ENCODE measurements at regions not wholly inside any gene's neighbourhood (a gene's known extent, or its start where the extent isn't known, plus 50 kb on each side); places are given as distances from the start of the nearest gene placed in this dataset.

DNA sequence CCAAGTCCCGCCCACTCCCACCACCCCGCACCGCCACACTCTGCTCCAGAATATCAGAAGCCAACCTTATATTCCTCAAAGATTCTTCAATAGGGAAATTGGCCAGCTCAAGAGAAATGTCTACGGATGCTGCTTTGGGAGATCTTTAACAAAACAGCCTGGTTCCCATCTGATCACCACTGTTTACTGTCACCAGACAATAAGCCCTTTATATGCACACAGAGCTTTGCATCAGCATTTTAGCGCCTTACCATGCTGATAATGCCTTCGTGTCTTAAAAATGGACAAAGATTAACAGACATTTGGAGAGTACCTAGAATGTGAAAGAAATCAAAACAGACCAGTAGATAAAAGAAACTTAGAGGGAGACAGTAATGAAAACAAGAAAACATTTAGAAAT lies 141.7 kb upstream of the SYT6 start:
- DNase-seq (ENCODE audit: low spot score in 2 of 2): no peak
- intact Hi-C loops (cut with DNase I; ENCODE audit: low total_unique reads): no loop called here
- TF ChIP-seq POLR2A (IDR thresholded peaks at IDR 0.05) (no peak), POLR2AphosphoS5 (IDR thresholded peaks at IDR 0.05) (no peak)
- TF ChIP-seq, protein P1, sequence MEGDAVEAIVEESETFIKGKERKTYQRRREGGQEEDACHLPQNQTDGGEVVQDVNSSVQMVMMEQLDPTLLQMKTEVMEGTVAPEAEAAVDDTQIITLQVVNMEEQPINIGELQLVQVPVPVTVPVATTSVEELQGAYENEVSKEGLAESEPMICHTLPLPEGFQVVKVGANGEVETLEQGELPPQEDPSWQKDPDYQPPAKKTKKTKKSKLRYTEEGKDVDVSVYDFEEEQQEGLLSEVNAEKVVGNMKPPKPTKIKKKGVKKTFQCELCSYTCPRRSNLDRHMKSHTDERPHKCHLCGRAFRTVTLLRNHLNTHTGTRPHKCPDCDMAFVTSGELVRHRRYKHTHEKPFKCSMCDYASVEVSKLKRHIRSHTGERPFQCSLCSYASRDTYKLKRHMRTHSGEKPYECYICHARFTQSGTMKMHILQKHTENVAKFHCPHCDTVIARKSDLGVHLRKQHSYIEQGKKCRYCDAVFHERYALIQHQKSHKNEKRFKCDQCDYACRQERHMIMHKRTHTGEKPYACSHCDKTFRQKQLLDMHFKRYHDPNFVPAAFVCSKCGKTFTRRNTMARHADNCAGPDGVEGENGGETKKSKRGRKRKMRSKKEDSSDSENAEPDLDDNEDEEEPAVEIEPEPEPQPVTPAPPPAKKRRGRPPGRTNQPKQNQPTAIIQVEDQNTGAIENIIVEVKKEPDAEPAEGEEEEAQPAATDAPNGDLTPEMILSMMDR (IDR thresholded peaks at IDR 0.05): no peak
- no peak overlapping the region for H3K4me3 ChIP-seq
- H3K36me3 ChIP-seq: no peaks in the 10 kb centered on the region
- H3K4me1 ChIP-seq: no peaks in the 10 kb centered on the region
- no peak overlapping the region for H3K27ac ChIP-seq
- H3K27me3 ChIP-seq: no peaks in the 10 kb centered on the region
- H3K9me3 ChIP-seq: no peaks in the 10 kb centered on the region

DNA sequence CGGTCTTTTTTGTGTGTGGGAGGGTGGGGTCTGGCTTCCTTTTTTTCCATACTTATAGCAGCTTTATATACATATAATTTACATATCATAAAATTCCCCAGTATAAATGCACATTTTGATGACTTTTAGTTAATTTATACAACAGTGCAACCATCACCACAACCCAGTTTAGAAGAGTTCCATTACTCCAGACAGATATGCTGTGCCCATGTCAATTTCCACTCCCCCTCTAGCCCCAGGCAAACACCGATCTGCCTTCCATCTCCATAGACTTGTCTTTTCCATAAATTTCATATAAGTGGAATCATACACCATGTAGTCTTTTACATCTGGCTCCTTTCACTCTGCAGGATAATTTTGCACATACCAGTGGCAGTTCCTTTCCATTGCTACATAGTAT lies 139.2 kb upstream of the SYT6 start:
- no peaks in the 10 kb centered on the region for H3K4me1 ChIP-seq
- H3K4me3 ChIP-seq: no peak overlapping the region
- no peak overlapping the region for H3K27ac ChIP-seq
- no peaks in the 10 kb centered on the region for H3K36me3 ChIP-seq
- intact Hi-C loops (cut with DNase I; ENCODE audit: low total_unique reads): no loop called here
- TF ChIP-seq POLR2A (IDR thresholded peaks at IDR 0.05) (no peak), POLR2AphosphoS5 (IDR thresholded peaks at IDR 0.05) (no peak)
- TF ChIP-seq, protein P1 (IDR thresholded peaks at IDR 0.05): no peak
- DNase-seq (ENCODE audit: low spot score in 2 of 2): no peak
- H3K27me3 ChIP-seq: no peaks in the 10 kb centered on the region
- no peaks in the 10 kb centered on the region for H3K9me3 ChIP-seq

DNA sequence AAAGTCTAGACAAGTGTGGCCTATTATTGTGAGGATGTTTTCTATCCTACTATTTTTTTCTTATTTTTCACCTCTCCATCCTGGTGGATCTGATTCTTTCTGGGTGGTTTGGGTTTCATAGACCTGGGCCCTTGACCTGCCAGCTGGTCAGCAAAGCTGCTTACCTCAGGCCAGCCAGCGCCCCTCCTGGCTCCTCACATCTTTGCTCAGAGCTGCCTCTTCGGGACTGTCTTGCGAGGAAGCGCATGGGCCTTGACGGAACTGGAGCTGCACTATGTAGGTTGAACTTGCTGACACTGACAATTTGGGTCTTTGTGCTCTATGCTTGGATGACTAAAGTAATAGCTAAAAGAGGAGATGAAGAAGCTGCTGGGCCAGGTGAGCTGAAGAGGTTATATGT lies 138.5 kb upstream of the SYT6 start:
- no peak overlapping the region for H3K27ac ChIP-seq
- H3K27me3 ChIP-seq: no peaks in the 10 kb centered on the region
- TF ChIP-seq POLR2A (IDR thresholded peaks at IDR 0.05) (no peak), POLR2AphosphoS5 (IDR thresholded peaks at IDR 0.05) (no peak)
- TF ChIP-seq, protein P1 (IDR thresholded peaks at IDR 0.05): no peak
- DNase-seq (ENCODE audit: low spot score in 2 of 2): no peak
- no peaks in the 10 kb centered on the region for H3K4me1 ChIP-seq
- no peak overlapping the region for H3K4me3 ChIP-seq
- intact Hi-C loops (cut with DNase I; ENCODE audit: low total_unique reads): no loop called here
- no peaks in the 10 kb centered on the region for H3K9me3 ChIP-seq
- no peaks in the 10 kb centered on the region for H3K36me3 ChIP-seq

DNA sequence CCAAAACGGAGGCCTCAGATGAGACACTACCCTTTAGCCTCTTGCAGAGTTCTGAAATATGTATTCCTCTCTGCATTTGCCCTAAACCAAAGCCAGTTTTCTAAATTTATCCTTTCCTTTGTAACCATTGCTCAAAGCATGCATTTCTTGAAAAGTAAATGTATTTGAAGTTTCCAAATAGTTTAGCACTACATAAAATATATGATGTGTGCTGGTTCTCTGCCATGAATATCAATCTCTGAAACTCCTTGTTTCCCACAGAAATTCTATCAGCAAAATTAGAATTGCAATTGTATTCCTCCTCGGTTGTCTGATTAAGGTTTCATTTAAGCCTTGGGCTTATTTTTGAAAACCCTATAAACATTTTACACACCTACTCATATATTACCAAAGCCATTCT lies 137.1 kb upstream of the SYT6 start:
- no peaks in the 10 kb centered on the region for H3K27me3 ChIP-seq
- TF ChIP-seq POLR2AphosphoS5 (IDR thresholded peaks at IDR 0.05) (no peak), POLR2A (IDR thresholded peaks at IDR 0.05) (no peak)
- TF ChIP-seq, protein P1 (IDR thresholded peaks at IDR 0.05): no peak
- intact Hi-C loops (cut with DNase I; ENCODE audit: low total_unique reads): no loop called here

DNA sequence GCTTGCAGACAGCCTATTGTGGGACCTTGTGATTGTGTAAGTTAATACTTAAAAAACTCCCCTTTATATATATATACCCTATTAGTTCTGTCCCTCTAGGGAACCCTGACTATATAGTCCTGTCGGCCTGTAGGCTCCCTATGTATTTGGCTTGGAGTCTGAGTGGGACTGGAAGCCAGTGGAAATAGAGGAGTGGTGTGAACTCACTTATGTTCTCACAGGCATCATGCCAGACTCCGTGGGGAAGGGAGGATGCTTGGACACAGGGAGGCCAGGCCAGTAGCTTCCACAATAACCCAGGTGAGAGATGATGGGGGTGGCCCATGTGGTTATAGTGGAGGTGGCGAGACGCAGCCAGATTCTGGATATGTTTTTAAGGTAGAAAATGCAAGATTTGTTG lies 136.7 kb upstream of the SYT6 start:
- Histone ChIP-seq H3K4me1 (no peaks in the 10 kb centered on the region), H3K9me3 (no peaks in the 10 kb centered on the region), H3K27ac (no peak overlapping the region), H3K27me3 (no peaks in the 10 kb centered on the region), H3K36me3 (no peaks in the 10 kb centered on the region), H3K4me3 (no peak overlapping the region)
- intact Hi-C loops (cut with DNase I; ENCODE audit: low total_unique reads): no loop called here
- DNase-seq (ENCODE audit: low spot score in 2 of 2): no peak
- TF ChIP-seq POLR2AphosphoS5 (IDR thresholded peaks at IDR 0.05): no peak
- TF ChIP-seq, protein P1 (IDR thresholded peaks at IDR 0.05): no peak
- TF ChIP-seq POLR2A (IDR thresholded peaks at IDR 0.05): no peak

More for the DNA sequence above, 137.1 kb upstream of the SYT6 start:
- no peak overlapping the region for H3K4me3 ChIP-seq
- H3K27ac ChIP-seq: no peak overlapping the region
- no peaks in the 10 kb centered on the region for H3K9me3 ChIP-seq
- H3K36me3 ChIP-seq: no peaks in the 10 kb centered on the region
- no peak for DNase-seq (ENCODE audit: low spot score in 2 of 2)
- no peaks in the 10 kb centered on the region for H3K4me1 ChIP-seq
